HK-2 (cell line): ENCODE measurements at regions not wholly inside any gene's neighbourhood (a gene's known extent, or its start where the extent isn't known, plus 50 kb on each side); places are given as distances from the start of the nearest gene placed in this dataset.
A peak's percentile ranks its signal among the peaks of the same experiment; 100 is the strongest.

Source experiments
- DNase-seq: peaks from one replicate; pipeline ENCODE4 v3.0.0-alpha.2; 2018; ENCODE audit not compliant: unreplicated experiment

DNA sequence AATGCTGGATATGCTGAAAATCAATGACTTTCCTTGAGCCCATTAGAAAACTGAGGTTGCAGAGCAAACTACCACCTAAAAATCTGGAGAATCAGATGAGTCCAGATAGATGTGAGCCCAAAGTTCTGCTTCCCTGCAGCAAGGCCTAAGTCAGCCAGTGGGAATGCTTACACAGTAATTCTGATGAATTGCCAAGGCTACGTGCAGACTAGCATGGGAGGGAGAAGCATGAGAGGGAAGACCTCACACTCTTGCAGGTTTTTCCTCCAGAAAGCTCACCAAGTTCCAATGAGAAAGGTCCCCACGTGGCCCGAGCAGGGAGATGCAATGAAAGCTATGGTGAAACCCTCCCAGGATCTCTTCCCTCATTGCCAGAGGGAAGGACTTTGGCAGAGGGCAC, 104.8 kb upstream of the SIRPA start:
- no peak for DNase-seq

DNA sequence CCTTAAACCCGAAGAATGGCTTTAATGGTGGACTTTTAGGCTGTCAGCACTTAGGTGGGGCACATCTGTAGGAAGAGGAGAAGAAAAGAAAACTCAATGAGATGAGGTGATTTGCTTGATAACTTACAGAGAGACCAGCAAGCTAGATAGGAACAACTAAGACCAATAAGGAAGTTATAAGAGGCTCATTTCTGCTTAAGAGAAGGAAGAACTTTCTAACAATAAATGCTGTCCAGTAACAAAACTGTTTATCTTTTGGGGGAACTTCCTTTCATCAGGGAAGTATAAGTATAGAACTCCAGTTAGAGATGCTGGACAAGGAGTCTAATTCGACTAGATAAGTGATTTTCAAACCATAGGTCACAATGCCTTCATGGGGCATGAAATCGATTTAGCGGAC, 107.2 kb upstream of the SIRPA start:
- no peak for DNase-seq

DNA sequence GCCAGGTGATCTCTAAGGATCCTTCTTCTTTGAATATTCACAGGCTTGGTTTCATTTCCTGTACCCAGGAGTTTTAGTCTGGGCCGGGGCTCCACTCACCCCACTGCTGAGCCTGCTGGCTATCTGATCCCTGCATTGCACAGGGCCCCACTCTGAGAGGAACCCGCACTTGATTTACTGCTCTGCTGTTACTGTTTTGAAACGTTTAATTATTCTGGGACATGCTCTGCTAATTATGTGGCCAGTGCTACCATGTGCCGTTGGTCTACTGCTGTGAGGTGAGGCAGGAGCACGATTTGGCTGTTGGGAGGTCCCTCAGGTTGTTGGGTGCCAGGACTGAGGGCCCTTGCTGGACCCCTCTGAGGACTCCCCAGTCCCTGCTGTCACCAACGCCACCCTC, 108.7 kb upstream of the SIRPA start:
- DNase-seq = no peak

DNA sequence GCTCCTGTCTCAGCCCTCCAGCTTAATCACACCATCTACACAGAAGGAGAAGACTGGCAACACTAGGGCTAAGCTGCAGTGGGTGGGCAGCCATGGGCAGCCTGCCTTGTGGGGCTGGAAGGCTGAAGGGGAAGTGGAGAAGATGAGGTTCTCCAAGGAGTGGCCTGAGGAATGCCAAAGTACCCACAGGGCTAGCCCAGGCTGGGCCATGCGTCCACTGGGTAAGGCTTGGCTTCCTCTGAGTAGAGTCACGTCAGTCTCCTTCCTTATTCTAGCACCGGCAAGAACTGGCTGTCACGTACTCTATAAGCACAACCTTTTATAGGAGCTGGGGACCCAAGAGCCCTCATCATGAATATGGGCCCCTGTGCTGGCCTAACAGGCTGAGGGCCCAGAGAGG, 110.6 kb upstream of the SIRPA start:
- no peak for DNase-seq

DNA sequence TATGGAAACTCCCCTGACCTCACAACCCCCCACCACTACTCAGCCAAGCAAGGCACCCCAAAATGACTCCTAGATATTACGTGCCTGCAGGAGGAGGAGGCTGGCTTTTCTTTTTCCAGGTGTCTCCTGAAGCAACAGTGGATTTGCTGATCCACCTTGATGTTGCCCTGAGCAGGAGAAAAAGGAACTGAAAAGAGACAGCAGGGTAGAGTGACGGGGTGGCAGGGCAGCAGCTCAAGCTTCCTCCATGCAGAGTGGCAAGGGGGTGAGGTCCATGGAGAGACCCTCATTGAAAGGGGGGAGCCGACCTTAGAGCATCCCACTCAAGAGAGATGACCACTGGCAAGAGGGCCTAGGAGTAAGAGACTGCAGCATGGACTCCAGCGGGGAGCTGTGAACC, 112.0 kb upstream of the SIRPA start:
- DNase-seq = no peak

DNA sequence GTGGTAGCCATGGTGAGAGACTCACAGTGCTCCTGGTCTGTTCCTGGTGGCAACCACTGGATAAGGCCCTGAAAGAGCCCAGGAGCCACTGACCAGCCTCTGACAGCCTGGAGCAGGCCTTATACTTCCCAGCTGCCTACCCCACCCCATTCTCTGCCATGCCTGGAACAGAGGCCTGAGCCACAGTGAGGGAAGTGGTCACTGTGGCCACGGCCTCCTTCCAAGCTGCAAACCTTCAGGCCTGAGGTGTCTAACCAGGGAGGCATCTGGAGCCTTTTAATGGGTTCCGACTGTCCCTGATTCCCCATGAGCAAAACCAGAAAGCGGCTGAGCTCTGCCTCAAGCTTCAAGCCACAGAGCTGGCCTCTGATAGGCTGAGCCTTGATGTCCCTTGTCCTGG, 113.0 kb upstream of the SIRPA start:
- no peak for DNase-seq

DNA sequence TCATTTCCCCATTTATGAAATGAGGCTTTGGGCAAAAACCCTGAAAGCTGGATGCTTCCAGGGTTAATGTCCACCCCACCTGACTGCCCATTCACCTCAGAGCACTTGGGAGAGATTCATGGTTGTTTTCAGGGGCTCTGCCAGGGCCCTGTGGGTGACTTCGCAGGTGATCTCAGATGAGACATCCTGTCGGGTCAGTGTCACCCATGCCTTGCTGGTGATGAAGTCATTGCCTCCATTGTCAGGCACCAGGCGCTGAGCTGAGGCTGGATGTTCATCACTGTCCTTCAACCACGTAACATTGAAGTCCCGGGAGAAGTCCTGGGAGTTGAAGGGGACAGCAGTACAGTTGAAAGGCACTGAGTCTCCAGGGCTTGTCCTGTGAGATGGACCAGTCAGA, 115.6 kb upstream of the SIRPA start:
- DNase-seq = no peak

DNA sequence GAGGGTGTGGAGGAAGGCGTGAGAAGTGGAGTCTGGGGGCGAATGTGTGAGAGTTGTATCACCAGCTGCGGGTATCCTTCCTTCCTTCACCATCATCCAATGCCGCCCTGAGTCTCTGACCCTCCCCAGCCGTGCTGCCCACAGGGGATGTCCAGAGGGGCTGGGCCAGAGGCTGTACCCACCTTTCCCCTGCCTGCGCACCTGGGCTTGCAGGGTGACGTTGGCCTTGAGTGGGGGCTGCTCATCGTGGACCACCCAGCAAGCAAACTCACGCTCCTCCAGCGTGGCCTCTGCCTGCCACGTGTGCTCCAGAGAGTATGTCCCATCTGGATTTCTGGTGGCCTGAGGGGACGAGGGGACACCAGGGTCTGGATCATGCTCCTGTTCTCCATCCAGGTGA, 116.9 kb upstream of the SIRPA start:
- no peak for DNase-seq

DNA sequence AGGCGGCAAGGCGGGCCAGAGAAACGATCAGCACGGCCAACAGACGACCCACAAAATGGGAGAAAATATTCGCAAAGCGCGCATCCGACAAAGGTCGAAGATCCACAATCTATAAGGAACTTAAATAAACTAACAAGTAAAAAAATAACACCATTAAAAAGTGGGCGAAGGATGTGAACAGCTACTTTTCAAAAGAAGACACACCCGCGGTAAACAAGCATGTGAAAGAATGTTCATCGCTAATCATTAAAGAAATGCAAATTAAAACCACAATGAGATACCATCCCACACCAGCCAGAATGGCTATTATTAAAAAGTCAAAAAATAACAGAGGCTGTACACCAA, 117.8 kb upstream of the SIRPA start:
- no peak for DNase-seq

DNA sequence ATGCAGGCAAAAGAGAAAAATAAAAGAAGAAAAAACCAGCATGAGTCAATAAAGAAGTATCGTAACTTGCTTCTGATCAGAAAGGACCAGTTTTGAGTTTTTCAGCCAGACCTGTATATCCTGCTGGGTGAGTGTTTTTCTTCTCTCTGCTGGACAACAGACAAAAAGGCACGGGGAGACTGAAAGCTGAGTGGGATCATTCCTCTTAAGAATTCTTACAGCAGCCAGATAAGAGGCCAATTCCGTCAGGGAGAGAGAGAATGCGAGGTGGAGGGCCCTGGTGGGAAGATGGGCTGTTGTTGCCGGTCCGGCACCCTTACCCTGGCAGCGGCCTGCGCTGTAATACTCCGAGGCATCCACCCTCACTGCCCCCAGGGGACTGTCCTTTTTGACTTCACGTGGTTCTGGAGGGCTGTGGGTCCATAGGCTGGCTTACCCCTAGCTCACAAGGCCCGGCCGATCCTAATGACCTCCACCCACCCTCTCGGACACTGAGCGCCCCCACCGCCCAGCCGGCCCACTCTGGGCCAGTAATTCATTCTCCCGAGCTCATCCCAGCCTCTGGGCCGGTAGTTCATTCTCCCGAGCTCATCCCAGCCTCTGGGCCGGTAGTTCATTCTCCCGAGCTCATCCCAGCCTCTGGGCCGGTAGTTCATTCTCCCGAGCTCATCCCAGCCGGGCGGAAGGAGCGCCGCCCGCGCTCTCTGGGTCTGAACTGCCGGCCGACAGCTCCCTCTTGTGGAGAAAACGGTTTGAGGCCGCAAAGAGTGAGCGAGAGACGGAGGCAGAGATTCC, 118.3 kb upstream of the SIRPA start:
- peak; percentile 96 for DNase-seq

DNA sequence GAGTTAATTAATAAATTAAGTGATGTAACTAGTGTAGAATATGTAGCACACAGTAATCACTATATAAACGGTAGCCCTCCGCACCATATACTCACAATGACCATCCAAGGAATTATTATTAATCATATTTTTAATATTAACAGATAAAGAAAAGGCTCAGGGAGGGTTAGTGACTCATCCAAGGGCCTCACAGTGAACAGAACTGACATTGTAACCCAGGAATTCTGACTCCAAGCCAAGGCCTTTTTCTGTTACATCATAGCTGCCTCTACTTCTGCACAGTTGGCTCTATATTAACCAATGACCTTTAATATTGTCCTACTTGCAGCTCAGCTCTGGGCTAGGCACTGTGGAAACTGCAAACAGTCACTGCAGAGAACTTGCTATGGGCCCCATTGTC, 117.5 kb upstream of the SIRPG start:
- no peak for DNase-seq

DNA sequence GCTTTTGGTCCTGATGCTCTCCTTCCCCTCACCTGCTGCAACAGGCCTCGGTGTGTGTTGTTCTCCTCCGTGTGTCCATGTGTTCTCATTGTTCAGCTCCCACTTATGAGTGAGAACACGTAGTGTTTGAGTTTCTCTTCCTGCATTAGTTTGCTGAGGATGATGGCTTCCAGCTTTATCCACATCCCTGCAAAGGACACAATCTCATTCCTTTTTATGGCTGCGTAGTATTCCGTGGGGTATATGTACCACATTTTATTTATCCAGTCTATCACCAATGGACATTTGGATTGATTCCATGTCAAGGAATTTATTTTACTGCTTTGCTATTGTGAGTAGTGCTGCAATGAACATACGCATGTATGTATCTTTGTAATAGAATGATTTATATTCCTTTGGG, 116.9 kb upstream of the SIRPG start:
- DNase-seq = no peak

DNA sequence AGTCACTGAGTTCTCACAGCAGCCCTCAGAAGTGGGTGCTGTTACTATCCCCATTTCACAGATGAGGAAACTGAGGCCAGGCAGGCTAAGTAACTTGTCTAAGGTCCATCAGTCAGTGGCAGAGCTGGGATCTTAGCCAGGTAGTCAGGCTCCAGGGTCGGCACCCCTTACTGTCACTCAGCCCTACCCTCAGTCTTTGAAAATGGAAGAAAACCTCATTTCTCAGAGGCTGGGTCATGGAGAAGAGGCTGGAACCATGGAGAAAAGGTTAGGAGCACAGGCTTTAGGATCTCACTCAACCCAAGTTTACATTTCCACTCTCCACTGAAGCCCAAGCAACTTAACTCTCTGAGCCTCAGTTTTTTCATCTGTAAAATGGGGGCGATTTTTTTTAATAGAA, 116.2 kb upstream of the SIRPG start:
- DNase-seq = no peak

DNA sequence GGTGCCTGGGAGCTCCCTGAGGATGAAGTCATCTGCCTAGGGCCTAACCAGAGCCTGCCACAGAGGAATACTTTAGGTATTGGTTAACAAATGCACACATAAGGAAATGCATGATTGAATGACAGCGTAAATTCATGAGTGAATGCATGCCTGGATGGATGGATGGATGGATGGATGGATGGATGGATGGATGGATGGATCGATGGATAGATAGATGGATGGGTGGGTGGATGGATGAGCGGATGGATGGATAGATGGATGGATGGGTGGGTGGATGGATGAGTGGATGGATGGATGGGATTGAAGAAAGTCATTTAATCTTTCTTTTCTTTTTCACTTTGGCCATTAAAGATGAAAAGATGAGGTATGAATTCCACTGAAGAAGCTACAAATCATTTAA, 111.9 kb upstream of the SIRPG start:
- no peak for DNase-seq

DNA sequence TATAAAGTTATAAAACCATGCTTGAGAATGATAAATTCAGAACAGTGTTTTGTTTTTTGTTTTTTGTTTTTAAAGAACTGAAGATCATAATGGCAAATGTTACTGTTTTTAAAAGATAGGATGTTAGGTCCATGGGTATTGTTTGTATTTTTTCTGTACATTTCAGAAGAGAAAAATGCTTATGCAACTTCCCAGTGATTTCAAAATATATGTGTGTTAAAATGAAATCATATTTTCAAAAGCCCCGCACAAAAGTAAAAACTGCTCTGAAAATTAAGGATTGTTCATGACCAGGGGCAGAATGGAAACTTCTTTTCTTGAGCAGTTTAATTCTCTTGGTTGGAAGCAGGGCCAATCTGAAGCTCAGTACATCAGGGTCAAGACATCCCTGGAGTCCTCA, 109.2 kb upstream of the SIRPG start:
- DNase-seq = no peak

DNA sequence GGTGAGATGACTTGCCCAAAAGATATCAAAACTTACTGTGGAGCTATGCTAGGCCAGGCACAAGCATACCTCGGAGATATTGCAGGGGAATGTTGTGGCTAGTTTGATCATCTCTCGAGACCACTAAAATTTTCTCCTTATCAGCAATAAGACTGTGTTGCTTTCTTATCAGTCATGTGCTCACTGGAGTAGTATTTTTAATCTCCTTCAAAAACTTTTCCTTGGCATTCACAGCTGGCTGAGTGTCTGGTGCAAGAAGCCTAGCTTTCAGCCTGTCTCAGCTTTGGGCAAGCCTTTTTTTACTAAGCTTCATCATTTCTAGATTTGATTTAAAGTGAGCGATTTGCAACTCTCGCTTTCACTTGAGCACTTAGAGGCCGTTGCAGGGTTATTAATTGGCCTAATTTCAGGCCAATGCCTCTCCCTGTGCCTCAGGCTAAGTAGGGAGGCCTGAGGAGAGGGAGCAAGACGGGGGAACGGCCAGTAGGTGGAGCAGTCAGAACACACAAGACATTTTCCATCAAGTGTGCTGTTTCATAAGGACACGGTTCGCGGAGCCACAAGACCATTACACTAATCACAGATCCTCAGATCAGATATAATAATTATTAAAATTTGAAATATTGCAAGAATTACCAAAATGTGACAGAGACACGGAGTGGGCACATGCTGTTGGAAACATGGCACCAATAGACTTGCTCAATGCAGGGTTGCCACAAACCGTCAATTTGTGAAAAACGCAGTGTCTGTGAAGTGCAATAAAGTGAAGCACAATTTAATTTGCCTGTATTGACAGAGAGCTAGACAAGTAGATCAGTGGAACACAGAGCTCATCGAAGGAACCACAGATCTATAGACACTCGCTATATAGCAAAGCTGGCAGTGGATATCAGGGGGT, 106.8 kb upstream of the SIRPG start:
- peak; percentile 56 for DNase-seq

DNA sequence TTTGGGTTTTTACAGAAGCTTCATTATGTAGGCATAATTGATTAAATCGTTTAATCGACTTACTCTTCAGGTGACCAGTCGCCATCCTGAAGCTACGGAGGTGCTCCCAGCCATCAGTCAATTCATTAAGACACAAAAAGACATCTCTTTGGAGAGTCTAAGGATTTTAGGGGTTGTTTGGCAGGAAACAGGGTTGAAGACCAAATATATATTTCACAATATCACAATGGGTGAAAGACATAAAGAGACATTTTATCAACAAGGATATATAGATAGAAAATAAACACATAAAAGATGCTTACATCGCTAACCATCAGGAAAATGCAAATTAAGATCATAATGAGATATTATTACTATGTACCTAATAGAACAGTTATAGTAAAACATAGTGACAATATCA, 104.0 kb upstream of the SIRPG start:
- DNase-seq = no peak

DNA sequence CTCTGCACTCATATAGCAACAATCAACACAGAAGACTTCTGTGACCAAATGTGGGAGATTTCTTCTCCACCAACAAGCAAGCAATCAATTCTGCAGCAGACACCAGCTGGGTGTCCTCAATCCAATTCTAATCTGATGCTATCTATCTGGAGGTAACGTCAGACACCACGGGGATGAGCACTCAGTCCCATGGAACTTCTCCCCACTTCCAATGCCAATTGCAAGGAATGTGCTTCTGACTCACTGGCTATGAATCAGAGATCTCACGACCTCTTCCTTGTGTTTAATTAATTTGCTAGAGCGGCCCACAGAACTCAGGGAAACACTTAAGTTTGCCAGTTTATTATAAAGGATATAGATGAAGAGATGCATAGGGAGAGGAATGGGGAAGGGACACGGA, 103.5 kb upstream of the SIRPG start:
- DNase-seq = peak; percentile 42

DNA sequence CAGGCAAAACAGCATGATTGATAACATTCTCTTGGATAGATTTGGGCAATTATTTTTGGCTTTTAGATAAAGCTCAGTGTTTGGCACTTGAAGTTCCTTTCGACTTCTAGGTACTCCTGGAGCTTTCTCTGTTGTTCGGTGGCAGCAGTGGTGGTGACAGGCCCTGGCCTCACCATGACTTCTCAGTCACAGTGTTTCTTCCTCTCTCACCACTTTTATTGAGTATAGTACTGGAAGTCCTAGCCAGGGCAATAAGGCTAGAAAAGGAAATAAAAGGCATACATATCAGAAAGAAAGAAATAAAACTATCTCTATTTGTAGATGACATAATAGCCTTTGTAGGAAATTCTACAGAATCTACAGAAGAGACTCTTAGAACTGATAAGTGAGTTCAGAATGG, 101.2 kb upstream of the SIRPG start:
- DNase-seq = no peak

DNA sequence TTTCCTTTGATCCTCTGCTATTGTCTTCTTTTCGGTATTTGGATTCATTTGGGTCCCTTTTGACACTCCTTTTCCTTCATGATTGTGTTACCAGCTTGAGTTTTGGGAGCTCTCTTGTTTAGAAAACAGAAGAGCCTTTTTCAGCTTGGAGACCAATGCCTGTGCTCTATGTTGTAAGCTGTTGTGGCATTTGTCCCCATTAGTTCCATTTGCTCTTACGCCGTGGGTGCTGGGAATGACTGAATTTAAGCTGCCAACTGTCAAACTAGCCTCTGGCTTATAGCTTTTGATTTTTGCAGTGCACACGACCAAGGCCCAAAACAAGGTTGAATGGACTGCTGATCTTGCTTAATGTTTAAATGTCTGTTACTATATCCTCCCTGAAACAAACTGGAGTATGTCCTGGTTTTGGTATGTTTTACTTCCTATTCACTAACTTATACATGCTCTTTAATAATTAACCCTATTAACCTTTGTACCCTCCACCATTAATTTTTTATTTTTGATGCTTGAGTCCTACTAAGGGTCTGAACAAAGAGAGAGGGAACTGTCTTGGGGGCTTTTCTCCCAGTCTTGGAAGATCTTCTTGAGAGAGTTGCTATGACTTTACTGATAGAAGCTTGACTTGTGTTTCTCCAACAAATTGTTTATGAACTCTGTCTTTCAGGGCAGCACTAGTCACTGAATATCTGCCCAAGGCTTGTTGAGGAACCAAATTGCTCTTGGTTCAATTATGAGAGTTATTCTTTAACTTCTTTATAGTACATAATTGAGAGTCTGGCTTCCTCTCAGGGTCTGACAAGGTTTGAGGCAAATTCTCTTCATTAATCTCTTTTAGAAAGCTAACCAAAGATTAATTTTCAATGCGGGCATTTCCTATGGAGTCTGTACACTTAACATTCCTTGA, 100.3 kb upstream of the SIRPG start:
- DNase-seq = no peak

DNA sequence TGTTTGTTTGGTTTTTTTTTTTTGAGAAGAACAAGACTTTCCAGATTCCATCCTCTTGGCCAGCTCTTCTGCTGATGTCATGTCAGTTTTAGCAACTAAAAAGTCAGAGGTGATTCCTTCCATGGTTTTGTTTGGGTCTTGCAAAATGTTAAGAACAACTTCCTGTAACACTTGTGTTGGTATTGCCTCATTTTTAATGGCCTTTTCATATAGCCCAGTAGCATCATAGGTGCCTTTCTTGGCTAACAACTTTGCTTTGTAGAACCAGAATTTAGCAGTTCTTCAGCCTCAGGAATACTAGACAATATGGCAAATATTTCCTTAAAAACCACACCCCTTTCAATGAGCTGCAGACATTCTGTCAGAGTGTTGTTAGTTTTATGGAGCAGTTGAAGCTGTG, 99.5 kb upstream of the SIRPG start:
- no peak for DNase-seq

DNA sequence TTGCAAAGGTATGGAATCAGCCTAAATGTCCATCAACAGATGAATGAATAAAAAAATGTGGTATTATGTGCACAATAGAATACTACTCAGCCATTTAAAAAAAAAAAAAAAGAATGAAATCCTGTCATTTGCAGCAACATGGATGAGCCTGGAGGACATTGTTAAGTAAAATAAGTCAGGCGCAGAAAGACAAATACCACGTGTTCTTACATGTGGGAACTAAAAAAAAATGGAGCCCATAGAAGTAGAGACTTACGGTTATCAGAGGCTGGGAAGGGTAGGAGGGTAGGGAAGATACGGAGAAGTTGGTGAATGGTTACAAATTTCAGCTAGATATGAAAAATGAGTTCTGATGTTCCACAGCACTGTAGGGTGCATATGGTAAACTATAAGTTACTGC, 97.2 kb upstream of the SIRPG start:
- no peak for DNase-seq
